HG02943 (cell line): ENCODE measurements at regions not wholly inside any gene's neighbourhood (a gene's known extent, or its start where the extent isn't known, plus 50 kb on each side); places are given as distances from the start of the nearest gene placed in this dataset.

Experiments
- ATAC-seq: cut with Tn5 transposase; IDR thresholded peaks from one replicate; pipeline ENCODE4 v1.9.1; 2021; ENCODE audit warnings: mild to moderate bottlenecking, low read depth, moderate library complexity; ENCODE audit not compliant: unreplicated experiment

- ATAC-seq, result no peak
Observed at GRCh38 chr17:73777131-73777449, 132.8 kb upstream of the SDK2 start.

GRCh38 chr17:73782231-73782630 is 138.0 kb upstream of the SDK2 start:
- no peak for ATAC-seq

GRCh38 chr17:73782641-73783381 is 138.6 kb upstream of the SDK2 start:
- ATAC-seq, result no peak

GRCh38 chr17:73783382-73783766 is 139.1 kb upstream of the SDK2 start:
- ATAC-seq, result no peak

GRCh38 chr17:73783945-73784603 is 139.8 kb upstream of the SDK2 start:
- ATAC-seq, result no peak

- no peak for ATAC-seq
Observed at GRCh38 chr17:73785496-73785895, 141.3 kb upstream of the SDK2 start.

- ATAC-seq, result no peak
Observed at GRCh38 chr17:73785958-73786743, 141.9 kb upstream of the SDK2 start.

GRCh38 chr17:73787076-73788059 is 143.1 kb upstream of the SDK2 start:
- ATAC-seq, result no peak

GRCh38 chr17:73788111-73788510 is 143.9 kb upstream of the SDK2 start:
- ATAC-seq, result no peak

- ATAC-seq, result no peak
Observed at GRCh38 chr17:73791121-73791520, 146.9 kb upstream of the SDK2 start.

GRCh38 chr17:73791631-73792030 is 147.4 kb upstream of the SDK2 start:
- no peak for ATAC-seq

GRCh38 chr17:73792994-73793393 is 148.7 kb upstream of the SDK2 start:
- ATAC-seq, result no peak

GRCh38 chr17:73794336-73794735 is 150.1 kb upstream of the SDK2 start:
- ATAC-seq, result no peak

- no peak for ATAC-seq
Observed at GRCh38 chr17:73795730-73796129, 151.5 kb upstream of the SDK2 start.

- ATAC-seq, result no peak
Observed at GRCh38 chr17:73797594-73798110, 153.4 kb upstream of the SDK2 start.

GRCh38 chr17:73798111-73798748 is 154.0 kb upstream of the SDK2 start:
- no peak for ATAC-seq

GRCh38 chr17:73799096-73799495 is 154.9 kb upstream of the SDK2 start:
- no peak for ATAC-seq

GRCh38 chr17:73799781-73800627 is 155.8 kb upstream of the SDK2 start:
- ATAC-seq, result no peak

GRCh38 chr17:73800893-73801292 is 156.6 kb upstream of the SDK2 start:
- no peak for ATAC-seq
